Body of pancreas (tissue), 4 donors: ENCODE measurements at regions not wholly inside any gene's neighbourhood (a gene's known extent, or its start where the extent isn't known, plus 50 kb on each side); places are given as distances from the start of the nearest gene placed in this dataset.

Source experiments
- ATAC-seq: fragments of 150-250 bp; one replicate; pipeline ENCODE4 v1.9.1; 2016
- DNase-seq, 4 donors: peaks; one replicate each; pipeline ENCODE4 v3.0.0-alpha.2; 2019
- H3K27ac ChIP-seq, 4 donors: fragments of 200-600 bp; sonication (generic); 1 replicate in 3 of 4; 2 replicates in 1 of 4; pipeline versions ENCODE4 v1.5.1 to v1.6.1; 2016 to 2019; ENCODE audit warnings: mild to moderate bottlenecking in 1 of 4, mixed read lengths in 1 of 4, moderate library complexity in 1 of 4
- H3K27me3 ChIP-seq, 2 donors: fragments of 200-600 bp; sonication (generic); one replicate each; pipeline ENCODE4 v1.6.0; 2016; ENCODE audit warnings: mild to moderate bottlenecking in 1 of 2
- H3K36me3 ChIP-seq, 2 donors: fragments of 200-600 bp; sonication (generic); replicated peaks in 1 of 2; 2 replicates each; pipeline ENCODE4 v1.5.1; 2016; ENCODE audit warnings: low read depth in 2 of 2; ENCODE audit not compliant: insufficient read depth in 1 of 2
- H3K4me1 ChIP-seq: fragments of 200-600 bp; sonication (generic); one replicate; pipeline ENCODE4 v1.6.0; 2016
- H3K4me3 ChIP-seq, 2 donors: fragments of 200-600 bp; sonication (generic); 1 replicate in 1 of 2; 2 replicates in 1 of 2; pipeline ENCODE4 v1.5.1; 2016 to 2019
- H3K9me3 ChIP-seq, 3 donors: fragments of 200-600 bp; sonication (generic); 1 replicate in 2 of 3; 2 replicates in 1 of 3; pipeline ENCODE4 v1.5.1; 2016
- POLR2A ChIP-seq, 3 donors: fragments of 450-650 bp; IDR thresholded peaks; one replicate each; pipeline ENCODE4 v1.6.1; 2016; ENCODE audit warnings: antibody characterized with exemption in 3 of 3, mild to moderate bottlenecking in 2 of 3
- WGBS, 2 donors: methylation state at CpG; one replicate each; pipeline ENCODE4 v1.1.5; 2017; 5-methylcytosine and 5-hydroxymethylcytosine counted together
- intact Hi-C: fragments of 100-400 bp; cut with DNase I; formaldehyde crosslinking; loops from one replicate; pipeline ENCODE4 v1.15.1; 2023
- TF ChIP-seq, protein P1 (sequence below), 7 experiments: fragments of 450-650 bp in 4 of 7; fragments of 200-600 bp in 3 of 7; sonication (generic) in 3 of 7; IDR thresholded peaks; one replicate each; pipeline ENCODE4 v1.5.1; 2016 to 2019; ENCODE audit warnings: antibody characterized with exemption in 7 of 7

DNA sequence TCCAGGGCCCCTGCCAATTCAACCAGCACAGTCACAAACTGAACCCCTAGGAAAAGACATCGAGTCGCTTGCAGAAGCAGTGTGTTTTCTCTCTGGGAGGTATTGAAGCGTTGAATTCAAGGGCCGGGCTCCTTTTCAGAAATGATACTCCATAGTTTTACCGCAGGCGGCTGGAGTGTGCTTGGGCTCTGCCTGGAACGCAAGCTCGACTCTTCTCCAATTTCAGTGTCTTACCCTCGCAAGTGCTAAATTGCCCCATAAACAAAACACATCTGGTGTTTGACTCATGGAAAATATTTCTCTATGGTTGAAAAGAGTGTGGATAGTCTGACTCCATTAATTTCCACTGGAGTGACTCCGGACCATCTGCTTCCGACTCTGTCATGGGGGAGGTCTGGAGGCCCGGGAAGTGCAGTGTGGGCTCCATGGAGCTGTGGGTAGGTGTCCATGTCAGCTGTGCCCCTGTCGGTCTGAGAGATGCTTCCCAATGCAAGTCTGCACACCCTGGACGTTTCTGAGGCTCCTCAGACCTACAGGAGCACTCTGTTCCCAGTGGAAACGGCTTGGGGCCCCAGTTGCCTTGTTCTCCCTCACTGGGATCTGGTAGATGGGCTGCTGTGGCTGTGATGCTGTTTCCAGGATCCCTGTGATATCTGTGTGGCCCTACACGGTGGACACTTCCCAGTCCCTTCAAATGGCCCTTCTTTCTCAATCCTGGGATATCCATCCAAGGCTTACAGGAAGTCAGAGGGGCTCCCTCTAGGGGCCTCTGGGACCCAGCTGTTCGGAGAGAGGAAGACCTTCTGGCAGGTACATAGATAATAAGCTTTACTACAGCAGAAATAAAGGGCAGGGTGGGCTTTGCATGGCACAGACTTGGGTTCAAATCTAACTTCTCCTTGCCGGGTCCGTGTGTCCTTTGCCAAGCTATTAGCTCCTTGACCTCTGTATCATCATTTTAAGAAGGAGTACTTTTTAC is 119.8 kb upstream of the CDH13 start:
- WGBS, 2 donors, result 66 to 82% methylated on average over 15 to 19 of the region's 19 CpGs
- DNase-seq, result no peak
- H3K4me3 ChIP-seq, result no peak overlapping the region
- H3K27ac ChIP-seq, result no peak overlapping the region
- intact Hi-C loops, result no loop called here
- H3K36me3 ChIP-seq, result no peaks in the 10 kb centered on the region
- TF ChIP-seq, protein P1, sequence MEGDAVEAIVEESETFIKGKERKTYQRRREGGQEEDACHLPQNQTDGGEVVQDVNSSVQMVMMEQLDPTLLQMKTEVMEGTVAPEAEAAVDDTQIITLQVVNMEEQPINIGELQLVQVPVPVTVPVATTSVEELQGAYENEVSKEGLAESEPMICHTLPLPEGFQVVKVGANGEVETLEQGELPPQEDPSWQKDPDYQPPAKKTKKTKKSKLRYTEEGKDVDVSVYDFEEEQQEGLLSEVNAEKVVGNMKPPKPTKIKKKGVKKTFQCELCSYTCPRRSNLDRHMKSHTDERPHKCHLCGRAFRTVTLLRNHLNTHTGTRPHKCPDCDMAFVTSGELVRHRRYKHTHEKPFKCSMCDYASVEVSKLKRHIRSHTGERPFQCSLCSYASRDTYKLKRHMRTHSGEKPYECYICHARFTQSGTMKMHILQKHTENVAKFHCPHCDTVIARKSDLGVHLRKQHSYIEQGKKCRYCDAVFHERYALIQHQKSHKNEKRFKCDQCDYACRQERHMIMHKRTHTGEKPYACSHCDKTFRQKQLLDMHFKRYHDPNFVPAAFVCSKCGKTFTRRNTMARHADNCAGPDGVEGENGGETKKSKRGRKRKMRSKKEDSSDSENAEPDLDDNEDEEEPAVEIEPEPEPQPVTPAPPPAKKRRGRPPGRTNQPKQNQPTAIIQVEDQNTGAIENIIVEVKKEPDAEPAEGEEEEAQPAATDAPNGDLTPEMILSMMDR (IDR thresholded peaks at IDR 0.05), result no peak
- no peak for TF ChIP-seq POLR2A (IDR thresholded peaks at IDR 0.05)
- H3K4me1 ChIP-seq, result no peaks in the 10 kb centered on the region
- no peaks in the 10 kb centered on the region for H3K9me3 ChIP-seq
- no peaks in the 10 kb centered on the region for H3K27me3 ChIP-seq
- no peak for ATAC-seq

DNA sequence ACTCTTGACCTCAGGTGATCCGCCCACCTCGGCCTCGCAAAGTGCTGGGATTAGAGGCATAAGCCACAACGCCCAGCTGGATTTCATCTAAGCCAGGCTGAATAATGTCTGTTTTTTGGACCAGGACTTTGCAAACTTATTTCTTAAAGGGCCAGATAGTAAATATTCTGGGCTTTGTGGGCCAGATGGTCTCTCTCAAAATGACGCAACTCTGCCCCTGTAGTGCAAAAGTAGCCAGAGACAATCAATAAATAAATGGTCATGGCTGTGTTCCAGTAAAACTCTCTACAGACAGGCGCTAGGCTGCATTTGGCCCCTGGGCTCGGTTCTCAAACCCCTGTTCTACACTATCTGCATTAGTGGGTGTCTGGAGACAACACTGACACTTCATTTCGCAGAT is 121.9 kb upstream of the CDH13 start:
- ATAC-seq (no peak), DNase-seq (no peak)
- TF ChIP-seq, protein P1 (IDR thresholded peaks at IDR 0.05), result no peak
- no peak for TF ChIP-seq POLR2A (IDR thresholded peaks at IDR 0.05)
- Histone ChIP-seq H3K27ac (no peak overlapping the region), H3K4me3 (no peak overlapping the region), H3K4me1 (no peaks in the 10 kb centered on the region), H3K9me3 (no peaks in the 10 kb centered on the region), H3K27me3 (no peaks in the 10 kb centered on the region), H3K36me3 (no peaks in the 10 kb centered on the region)
- intact Hi-C loops, result no loop called here
- whole genome bisulfite sequencing, 2 donors, result 59 to 63% methylated on average over 8 of the region's 8 CpGs

DNA sequence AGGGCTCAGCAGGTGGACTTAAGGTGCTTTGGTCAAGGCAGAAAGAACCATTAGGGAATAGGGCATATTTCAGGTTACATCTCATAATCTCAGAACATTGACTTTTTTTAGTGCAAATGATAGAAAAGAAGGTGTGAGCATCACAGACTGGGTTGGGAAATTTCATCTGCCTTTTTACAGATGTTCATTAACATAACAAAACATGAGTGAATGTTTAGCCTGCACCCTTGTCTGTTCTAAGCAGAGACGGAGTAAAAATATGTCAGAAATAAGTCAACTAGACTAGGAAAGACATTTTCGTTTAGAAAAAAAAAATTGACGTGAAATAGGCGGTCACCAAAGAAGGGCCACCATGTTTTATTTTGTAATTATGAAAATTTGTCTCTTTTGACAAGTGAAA is 127.5 kb upstream of the CDH13 start:
- no peak for DNase-seq

DNA sequence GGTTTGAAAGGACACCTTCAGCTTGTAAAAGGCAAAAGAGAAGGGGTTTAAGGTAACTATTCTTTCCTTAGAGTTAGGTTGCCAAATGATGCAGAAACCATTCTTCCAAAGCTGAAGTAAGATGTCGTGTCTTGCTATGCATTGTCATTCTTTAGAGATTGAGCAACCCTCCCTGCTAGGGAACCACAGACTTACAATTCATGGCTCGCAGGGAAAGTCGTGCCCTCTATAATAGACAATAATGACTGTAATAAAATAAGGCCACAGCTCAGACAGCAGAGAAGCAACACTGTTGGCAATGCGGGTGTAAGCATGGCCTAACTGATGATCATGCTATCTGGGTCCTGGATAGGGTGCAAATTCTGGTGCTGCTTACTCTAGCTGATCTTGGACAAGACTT is 129.6 kb upstream of the CDH13 start:
- no peaks in the 10 kb centered on the region for H3K9me3 ChIP-seq
- no peak overlapping the region for H3K4me3 ChIP-seq
- 65 to 66% methylated on average over 4 of the region's 4 CpGs for WGBS, 2 donors
- H3K4me1 ChIP-seq, result no peaks in the 10 kb centered on the region
- intact Hi-C loops, result no loop called here
- no peak for DNase-seq
- no peaks in the 10 kb centered on the region for H3K27me3 ChIP-seq
- no peak for ATAC-seq
- TF ChIP-seq POLR2A (IDR thresholded peaks at IDR 0.05), result no peak
- TF ChIP-seq, protein P1 (IDR thresholded peaks at IDR 0.05), result no peak
- H3K36me3 ChIP-seq, result no peaks in the 10 kb centered on the region
- no peak overlapping the region for H3K27ac ChIP-seq

More for the DNA sequence above, 127.5 kb upstream of the CDH13 start:
- Histone ChIP-seq H3K27me3 (no peaks in the 10 kb centered on the region), H3K4me1 (no peaks in the 10 kb centered on the region), H3K4me3 (no peak overlapping the region), H3K9me3 (no peaks in the 10 kb centered on the region), H3K27ac (no peak overlapping the region), H3K36me3 (no peaks in the 10 kb centered on the region)
- intact Hi-C loops, result no loop called here
- 62 to 63% methylated on average over 4 of the region's 4 CpGs for WGBS, 2 donors
- no peak for TF ChIP-seq POLR2A (IDR thresholded peaks at IDR 0.05)
- TF ChIP-seq, protein P1 (IDR thresholded peaks at IDR 0.05), result no peak
- no peak for ATAC-seq

DNA sequence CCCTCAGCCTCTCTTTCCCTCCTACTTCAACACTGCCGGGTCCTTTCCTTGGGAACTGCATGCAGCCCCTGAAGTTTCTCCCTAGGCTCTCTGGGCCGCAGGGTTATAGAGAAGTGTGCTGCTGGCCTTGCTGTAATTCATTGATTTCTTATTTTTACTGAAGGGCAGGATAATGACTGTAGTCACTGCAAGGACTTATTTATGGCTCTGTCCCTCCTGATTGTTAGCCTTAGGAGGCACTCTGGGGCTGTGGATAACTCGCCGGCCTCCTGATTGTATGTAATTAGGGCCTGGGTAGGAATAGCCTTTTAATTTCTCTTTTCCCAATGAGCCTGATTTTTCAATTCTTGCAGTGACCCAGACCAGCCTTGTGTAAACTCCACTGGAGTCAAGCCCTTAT is 138.3 kb upstream of the CDH13 start:
- no peak overlapping the region for H3K4me3 ChIP-seq
- no peaks in the 10 kb centered on the region for H3K27me3 ChIP-seq
- no peak overlapping the region for H3K27ac ChIP-seq
- no peaks in the 10 kb centered on the region for H3K4me1 ChIP-seq
- no peaks in the 10 kb centered on the region for H3K36me3 ChIP-seq
- TF ChIP-seq, protein P1 (IDR thresholded peaks at IDR 0.05), result no peak
- TF ChIP-seq POLR2A (IDR thresholded peaks at IDR 0.05), result no peak
- DNase-seq (no peak), ATAC-seq (no peak)
- intact Hi-C loops, result no loop called here
- 64 to 68% methylated on average over 4 of the region's 4 CpGs for WGBS, 2 donors
- H3K9me3 ChIP-seq, result no peaks in the 10 kb centered on the region
